MCF 10A (cell line): ENCODE measurements at regions not wholly inside any gene's neighbourhood (a gene's known extent, or its start where the extent isn't known, plus 50 kb on each side); places are given as distances from the start of the nearest gene placed in this dataset.

Source experiments
- BruUV-seq: library from RNA; stranded (reverse); fragments of 400-500 nt; replicated peaks from 2 replicates; lab custom pipeline; 2021; lab: Mats Ljungman, UMichigan
- CTCF ChIA-PET: fragments of 300-600 bp; sonication (Branson Sonifier 250); formaldehyde crosslinking; extraction: SDS; loops from one replicate; lab custom pipeline; 2021; ENCODE audit warnings: antibody characterized with exemption, inconsistent platforms; lab: Yijun Ruan, JAX
- POLR2A ChIA-PET: fragments of 300-600, 350-650 bp; sonication (Branson Sonifier 250); formaldehyde crosslinking; extraction: SDS; loops from one replicate; lab custom pipeline; 2020; ENCODE audit warnings: antibody characterized with exemption, inconsistent platforms; lab: Yijun Ruan, JAX
- DNase-seq: peaks from one replicate; pipeline ENCODE4 v3.0.0-alpha.2; 2018; ENCODE audit not compliant: unreplicated experiment
- H3K27ac Mint-ChIP-seq: one replicate; pipeline ENCODE4 v1.8.0; 2022; ENCODE audit warnings: mild to moderate bottlenecking, low read depth, mixed read lengths; ENCODE audit not compliant: unreplicated experiment
- H3K27me3 Mint-ChIP-seq: one replicate; pipeline ENCODE4 v1.8.0; 2022; ENCODE audit warnings: mixed read lengths; ENCODE audit not compliant: insufficient read depth, unreplicated experiment
- H3K36me3 Mint-ChIP-seq: one replicate; pipeline ENCODE4 v1.8.0; 2022; ENCODE audit warnings: mild to moderate bottlenecking, moderate library complexity, mixed read lengths; ENCODE audit not compliant: insufficient read depth, unreplicated experiment
- H3K4me1 Mint-ChIP-seq: one replicate; pipeline ENCODE4 v1.8.0; 2022; ENCODE audit warnings: mixed read lengths; ENCODE audit not compliant: insufficient read depth, unreplicated experiment
- H3K4me3 Mint-ChIP-seq: one replicate; pipeline ENCODE4 v1.8.0; 2022; ENCODE audit warnings: mild to moderate bottlenecking, moderate library complexity, mixed read lengths; ENCODE audit not compliant: unreplicated experiment
- H3K9me3 Mint-ChIP-seq: one replicate; pipeline ENCODE4 v1.8.0; 2022; ENCODE audit warnings: mixed read lengths; ENCODE audit not compliant: unreplicated experiment
- intact Hi-C: fragments of 100-400 bp; cut with micrococcal nuclease; formaldehyde crosslinking; loops from 2 replicates; pipeline ENCODE4 v1.14.1; 2022
- TF ChIP-seq, protein P1 (sequence below): fragments of 200-600 bp; IDR thresholded peaks from one replicate; pipeline ENCODE4 v1.8.0; 2022; ENCODE audit warnings: antibody characterized with exemption, mild to moderate bottlenecking; ENCODE audit not compliant: unreplicated experiment

DNA sequence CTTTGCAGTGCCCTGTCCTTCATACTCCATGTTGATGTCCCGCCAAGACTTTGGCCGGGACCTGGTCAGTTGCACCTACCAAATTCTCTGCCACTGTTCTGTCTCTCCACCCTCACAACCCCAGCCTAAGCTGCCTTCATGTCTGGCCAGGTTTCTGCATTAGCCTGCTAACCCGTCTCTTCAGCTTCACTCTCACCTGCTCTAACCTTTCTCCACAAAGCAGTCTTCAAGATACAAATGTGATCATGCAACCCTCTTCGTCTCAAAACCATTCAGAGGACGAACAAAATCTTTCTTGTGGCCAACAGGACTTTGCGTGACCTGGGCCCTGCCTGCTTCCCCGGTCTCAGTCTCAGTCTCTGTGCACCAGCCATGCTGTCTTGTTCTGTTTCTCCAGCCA is 148.2 kb downstream of the WSCD1 start:
- intact Hi-C loops = no loop called here
- Mint-ChIP-seq H3K36me3 (no peaks in the 10 kb centered on the region), H3K27me3 (peaks cover 64% of the 10 kb centered on the region), H3K27ac (no peak overlapping the region), H3K4me3 (no peak overlapping the region), H3K9me3 (peaks cover 16% of the 10 kb centered on the region), H3K4me1 (peaks cover 2% of the 10 kb centered on the region)
- TF ChIP-seq, protein P1, sequence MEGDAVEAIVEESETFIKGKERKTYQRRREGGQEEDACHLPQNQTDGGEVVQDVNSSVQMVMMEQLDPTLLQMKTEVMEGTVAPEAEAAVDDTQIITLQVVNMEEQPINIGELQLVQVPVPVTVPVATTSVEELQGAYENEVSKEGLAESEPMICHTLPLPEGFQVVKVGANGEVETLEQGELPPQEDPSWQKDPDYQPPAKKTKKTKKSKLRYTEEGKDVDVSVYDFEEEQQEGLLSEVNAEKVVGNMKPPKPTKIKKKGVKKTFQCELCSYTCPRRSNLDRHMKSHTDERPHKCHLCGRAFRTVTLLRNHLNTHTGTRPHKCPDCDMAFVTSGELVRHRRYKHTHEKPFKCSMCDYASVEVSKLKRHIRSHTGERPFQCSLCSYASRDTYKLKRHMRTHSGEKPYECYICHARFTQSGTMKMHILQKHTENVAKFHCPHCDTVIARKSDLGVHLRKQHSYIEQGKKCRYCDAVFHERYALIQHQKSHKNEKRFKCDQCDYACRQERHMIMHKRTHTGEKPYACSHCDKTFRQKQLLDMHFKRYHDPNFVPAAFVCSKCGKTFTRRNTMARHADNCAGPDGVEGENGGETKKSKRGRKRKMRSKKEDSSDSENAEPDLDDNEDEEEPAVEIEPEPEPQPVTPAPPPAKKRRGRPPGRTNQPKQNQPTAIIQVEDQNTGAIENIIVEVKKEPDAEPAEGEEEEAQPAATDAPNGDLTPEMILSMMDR = no peak
- DNase-seq = no peak
- CTCF ChIA-PET = no interaction called here
- POLR2A ChIA-PET = no interaction called here
- BruUV-seq = no TSS peak

- TF ChIP-seq, protein P1 = no peak
- CTCF ChIA-PET = no interaction called here
- Mint-ChIP-seq H3K9me3 (peaks cover under 1% of the 10 kb centered on the region), H3K36me3 (no peaks in the 10 kb centered on the region), H3K27me3 (peaks cover 86% of the 10 kb centered on the region), H3K27ac (no peak overlapping the region), H3K4me1 (no peaks in the 10 kb centered on the region), H3K4me3 (no peak overlapping the region)
- POLR2A ChIA-PET = no interaction called here
- BruUV-seq = no TSS peak
- intact Hi-C loops = no loop called here
- no peak for DNase-seq
Observed at GRCh38 chr17:6215071-6216035, 145.2 kb downstream of the WSCD1 start.

DNA sequence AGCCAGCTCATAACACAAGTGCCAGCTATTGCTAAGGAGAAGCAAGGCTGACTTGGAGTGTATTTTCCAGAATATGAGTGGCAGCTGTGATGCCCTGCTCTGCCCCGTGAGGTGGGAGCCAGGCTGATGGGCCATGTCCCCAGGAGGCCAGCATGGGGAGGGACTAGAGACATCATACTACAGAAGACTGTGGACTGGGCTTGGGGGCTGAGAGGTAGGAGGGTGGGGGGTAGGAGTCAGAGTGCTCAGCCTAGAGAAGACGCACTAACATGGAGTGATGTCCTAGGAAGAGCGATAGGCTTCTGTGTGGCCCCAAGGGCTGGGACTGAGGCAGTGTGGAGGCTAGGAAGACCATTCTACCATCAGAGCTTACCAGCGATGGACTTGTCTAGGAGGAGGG is 143.7 kb downstream of the WSCD1 start:
- no peak overlapping the region for H3K4me3 Mint-ChIP-seq
- H3K9me3 Mint-ChIP-seq = no peaks in the 10 kb centered on the region
- TF ChIP-seq, protein P1 = no peak
- BruUV-seq = no TSS peak
- H3K4me1 Mint-ChIP-seq = no peaks in the 10 kb centered on the region
- intact Hi-C loops = no loop called here
- ChIA-PET CTCF (interaction anchor here (0.5 kb wide), 1 partner anchor 100 kb away, joined by 3 read pairs; no protein-coding TSS in a partner anchor), POLR2A (no interaction called here)
- peaks cover 90% of the 10 kb centered on the region for H3K27me3 Mint-ChIP-seq
- no peaks in the 10 kb centered on the region for H3K36me3 Mint-ChIP-seq
- no peak overlapping the region for H3K27ac Mint-ChIP-seq
- DNase-seq = no peak

DNA sequence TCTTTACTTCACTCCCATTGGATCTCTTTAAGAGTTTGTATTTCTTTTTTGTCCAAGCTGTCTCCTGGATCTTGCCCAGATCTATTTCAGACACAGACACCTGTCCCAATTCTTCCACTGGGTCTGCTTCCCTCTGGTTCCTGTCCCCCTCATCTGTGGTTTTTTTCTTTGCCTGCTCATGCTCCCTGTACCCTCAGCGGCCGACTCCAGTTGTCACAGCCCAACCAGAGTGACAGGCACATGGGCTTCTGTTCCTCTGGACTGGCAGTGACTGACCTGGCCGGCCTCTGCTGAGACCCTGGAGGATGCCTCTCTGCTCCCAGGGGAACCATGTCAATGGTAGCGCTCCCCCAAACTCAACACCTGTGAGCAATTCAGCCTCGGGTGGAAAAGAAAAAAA is 142.6 kb downstream of the WSCD1 start:
- DNase-seq = no peak
- ChIA-PET CTCF (no interaction called here), POLR2A (no interaction called here)
- TF ChIP-seq, protein P1 = no peak
- H3K36me3 Mint-ChIP-seq = no peaks in the 10 kb centered on the region
- H3K27ac Mint-ChIP-seq = no peak overlapping the region
- intact Hi-C loops = no loop called here
- no peak overlapping the region for H3K4me3 Mint-ChIP-seq
- no peaks in the 10 kb centered on the region for H3K4me1 Mint-ChIP-seq
- no peaks in the 10 kb centered on the region for H3K9me3 Mint-ChIP-seq
- H3K27me3 Mint-ChIP-seq = peaks cover 90% of the 10 kb centered on the region
- no TSS peak for BruUV-seq
